VCaP (cell line): ENCODE measurements at regions not wholly inside any gene's neighbourhood (a gene's known extent, or its start where the extent isn't known, plus 50 kb on each side); places are given as distances from the start of the nearest gene placed in this dataset.
"Not testable (repeated sequence)": the region's sequence is repeated elsewhere in the genome, so short reads cannot be mapped to it uniquely, and the experiment has no call there.

ENCODE experiments used
- H3K27ac ChIP-seq: fragments of 450-650 bp; 2 replicates; pipeline ENCODE4 v1.5.1; 2017
- TF ChIP-seq, protein P1 (sequence below): fragments of 450-650 bp; conservative IDR thresholded peaks from 2 replicates; pipeline ENCODE4 v1.5.1; 2017; ENCODE audit warnings: mild to moderate bottlenecking, moderate library complexity

DNA sequence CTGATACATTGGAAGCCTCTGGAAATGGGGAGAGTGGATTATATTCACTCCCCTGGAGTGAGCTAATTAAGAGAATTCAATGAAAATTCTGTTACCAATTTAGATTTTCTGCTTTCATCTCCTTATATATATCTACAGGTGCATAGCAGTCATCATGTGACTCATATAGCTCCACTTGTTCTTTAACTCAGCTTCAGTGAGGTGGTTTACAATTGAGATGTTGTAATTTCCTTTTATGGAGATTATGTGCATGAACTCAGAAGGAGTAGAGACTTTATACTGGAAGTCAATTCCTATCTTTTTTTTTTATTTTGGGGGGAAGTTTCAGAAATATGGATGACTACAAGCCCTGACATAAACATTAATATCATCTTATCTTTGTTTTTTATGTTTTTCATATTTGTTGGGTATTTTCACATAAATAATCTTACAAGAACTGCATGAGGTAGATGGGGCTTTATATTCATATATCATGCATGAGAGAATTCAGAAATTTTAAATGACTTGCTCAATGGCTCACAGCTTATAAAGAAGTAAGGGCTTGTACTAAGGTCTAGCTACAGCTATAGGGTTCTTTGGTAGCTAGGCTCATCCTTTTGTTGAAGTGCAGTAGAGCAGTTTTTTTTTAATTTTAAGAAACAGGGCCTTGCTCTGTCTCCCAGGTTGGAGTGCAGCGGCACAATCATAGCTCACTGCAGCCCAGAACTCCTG, 92.3 kb upstream of the SCAF11 start:
- TF ChIP-seq, protein P1, sequence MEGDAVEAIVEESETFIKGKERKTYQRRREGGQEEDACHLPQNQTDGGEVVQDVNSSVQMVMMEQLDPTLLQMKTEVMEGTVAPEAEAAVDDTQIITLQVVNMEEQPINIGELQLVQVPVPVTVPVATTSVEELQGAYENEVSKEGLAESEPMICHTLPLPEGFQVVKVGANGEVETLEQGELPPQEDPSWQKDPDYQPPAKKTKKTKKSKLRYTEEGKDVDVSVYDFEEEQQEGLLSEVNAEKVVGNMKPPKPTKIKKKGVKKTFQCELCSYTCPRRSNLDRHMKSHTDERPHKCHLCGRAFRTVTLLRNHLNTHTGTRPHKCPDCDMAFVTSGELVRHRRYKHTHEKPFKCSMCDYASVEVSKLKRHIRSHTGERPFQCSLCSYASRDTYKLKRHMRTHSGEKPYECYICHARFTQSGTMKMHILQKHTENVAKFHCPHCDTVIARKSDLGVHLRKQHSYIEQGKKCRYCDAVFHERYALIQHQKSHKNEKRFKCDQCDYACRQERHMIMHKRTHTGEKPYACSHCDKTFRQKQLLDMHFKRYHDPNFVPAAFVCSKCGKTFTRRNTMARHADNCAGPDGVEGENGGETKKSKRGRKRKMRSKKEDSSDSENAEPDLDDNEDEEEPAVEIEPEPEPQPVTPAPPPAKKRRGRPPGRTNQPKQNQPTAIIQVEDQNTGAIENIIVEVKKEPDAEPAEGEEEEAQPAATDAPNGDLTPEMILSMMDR, result no peak

DNA sequence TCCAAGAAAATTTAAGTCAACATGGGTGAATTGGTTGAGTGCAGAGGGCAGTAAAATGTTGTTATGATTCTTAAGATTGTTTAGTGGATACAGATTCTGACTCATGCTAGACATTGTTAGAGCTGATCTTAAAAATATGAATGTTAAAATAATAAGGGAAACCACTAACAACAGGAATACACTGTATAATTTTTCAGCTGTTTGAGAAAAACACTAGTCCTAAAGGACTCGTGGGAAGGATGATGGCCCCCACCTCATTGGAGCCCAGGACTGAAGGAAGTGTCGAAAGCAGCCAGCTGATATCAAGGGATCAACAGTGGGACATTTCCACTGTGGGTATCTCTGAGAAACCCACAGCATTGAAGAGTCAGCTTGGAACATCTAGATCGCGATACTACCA, 82.9 kb upstream of the SCAF11 start:
- TF ChIP-seq, protein P1, result no peak

More for the DNA sequence above, 92.3 kb upstream of the SCAF11 start:
- H3K27ac ChIP-seq, result no peak overlapping the region

DNA sequence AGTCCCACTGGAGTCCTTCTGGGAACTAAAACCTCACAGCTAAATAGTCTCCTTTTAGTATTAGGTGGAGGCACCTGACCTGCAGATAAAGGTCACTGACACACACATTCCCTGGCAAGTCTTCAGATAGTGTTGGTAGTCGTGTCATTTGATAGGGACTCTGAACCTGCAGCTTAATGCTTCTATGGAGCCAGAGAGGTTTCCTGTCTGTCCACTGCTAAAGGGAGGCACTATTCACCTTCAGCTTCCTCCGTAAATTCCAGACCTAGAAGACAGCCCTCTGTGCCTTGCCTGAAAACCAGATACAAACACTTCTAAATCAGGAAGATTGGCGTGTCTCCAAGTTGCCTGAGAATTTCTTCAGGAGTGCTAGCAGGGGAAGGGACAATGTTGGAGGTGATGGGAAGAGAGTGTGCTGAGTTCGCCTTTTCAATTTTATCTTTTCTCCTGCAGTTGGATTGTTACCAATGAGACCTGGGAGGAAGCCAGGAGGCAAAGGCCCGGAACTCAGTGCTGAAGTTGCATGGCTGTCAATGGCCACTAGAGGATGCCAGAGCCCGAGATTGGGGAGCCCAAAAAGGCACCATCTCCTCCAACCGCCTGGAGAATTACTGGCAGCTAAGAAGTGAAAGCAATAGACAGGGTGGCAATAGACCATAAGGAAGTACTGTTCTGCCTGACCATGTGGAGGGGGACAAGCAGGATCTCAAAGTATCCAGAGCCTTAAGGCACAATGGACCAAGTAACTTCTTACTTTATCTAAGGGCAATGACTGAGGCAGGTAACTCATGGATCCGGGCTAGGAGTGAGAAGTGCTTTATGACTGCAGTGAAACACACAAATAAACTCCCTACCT, 81.6 kb upstream of the SCAF11 start:
- TF ChIP-seq, protein P1, result peak; percentile 100

More for the DNA sequence above, 82.9 kb upstream of the SCAF11 start:
- peak overlapping the region; percentile 70; the same call in 1 of the 2 replicates for H3K27ac ChIP-seq

DNA sequence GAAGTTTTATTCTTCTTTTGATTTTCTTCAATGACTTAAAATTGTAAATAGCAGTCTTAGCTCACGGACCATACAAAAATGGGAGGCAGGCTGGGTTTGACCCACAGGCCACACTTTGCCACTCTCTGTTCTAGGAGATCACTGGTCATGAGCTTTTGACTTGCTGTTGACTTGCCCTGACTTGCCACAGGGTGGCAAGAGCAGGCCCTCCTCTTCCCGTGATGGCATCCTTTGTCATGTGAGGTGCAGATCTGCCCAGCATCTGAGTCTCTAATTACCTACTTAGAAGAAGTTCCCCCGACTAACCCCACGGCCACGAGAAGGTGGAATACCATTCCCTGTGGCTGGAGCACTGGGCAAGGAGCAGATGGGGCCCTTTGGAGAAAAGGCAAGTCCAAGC, 81.0 kb upstream of the SCAF11 start:
- TF ChIP-seq, protein P1, result no peak
- peak overlapping the region; percentile 70 for H3K27ac ChIP-seq

More for the DNA sequence above, 81.6 kb upstream of the SCAF11 start:
- peak overlapping the region; percentile 70 for H3K27ac ChIP-seq

DNA sequence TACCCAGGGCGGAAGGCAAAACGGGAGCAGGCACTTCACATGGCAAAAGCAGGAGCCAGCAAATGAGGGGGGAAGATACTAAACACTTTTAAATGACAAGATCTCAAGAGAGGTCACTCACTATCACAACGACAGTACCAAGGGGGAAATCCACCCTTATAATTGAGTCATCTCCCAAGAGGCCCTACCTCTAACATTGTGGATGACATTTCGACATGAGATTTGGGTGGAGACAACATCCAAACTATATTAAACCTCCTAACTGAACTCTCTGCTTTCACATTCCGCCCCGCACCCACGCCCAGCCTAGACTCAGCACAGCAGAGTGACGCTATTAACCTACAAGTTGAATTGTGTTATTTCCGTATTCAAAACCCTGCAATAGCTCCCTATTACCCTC, 76.7 kb upstream of the SCAF11 start:
- TF ChIP-seq, protein P1, result no peak
- H3K27ac ChIP-seq, result no peak overlapping the region

DNA sequence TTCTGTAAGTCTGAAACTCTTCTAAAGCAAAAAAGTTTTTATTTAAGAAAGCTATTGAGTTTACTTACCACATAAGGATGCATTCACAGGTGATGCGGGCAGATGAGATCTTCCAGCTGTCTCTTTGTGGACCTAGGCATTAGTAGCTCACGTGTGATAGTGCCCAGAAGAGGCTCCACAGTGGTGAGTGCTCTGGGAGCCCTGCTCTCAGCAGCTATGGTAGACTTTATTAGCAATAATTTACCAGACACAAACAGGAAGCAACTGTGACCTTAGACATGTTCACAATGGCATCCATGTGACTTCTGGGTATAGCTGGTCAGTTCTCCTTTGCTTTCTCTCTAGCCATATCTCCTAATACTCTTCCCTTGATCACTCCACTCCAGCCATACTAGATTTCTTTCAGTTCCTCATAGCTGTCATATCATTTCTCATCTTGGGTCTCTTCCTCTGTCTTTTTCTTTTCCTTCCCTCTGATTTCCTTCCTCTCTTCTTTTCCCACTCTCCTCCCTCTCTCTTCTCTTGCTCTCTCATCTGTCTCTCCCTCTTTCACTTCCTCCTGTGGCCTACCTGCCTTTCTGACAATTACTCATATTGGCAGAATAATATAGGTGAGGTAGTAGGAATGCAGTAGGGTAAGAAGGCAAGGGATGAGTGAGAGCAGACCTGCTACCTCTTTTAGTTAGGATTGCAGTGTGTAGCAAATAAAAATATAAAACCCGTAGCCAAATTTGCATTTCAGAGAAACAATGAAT, 75.2 kb upstream of the SCAF11 start:
- TF ChIP-seq, protein P1, result no peak
- no peak overlapping the region for H3K27ac ChIP-seq

DNA sequence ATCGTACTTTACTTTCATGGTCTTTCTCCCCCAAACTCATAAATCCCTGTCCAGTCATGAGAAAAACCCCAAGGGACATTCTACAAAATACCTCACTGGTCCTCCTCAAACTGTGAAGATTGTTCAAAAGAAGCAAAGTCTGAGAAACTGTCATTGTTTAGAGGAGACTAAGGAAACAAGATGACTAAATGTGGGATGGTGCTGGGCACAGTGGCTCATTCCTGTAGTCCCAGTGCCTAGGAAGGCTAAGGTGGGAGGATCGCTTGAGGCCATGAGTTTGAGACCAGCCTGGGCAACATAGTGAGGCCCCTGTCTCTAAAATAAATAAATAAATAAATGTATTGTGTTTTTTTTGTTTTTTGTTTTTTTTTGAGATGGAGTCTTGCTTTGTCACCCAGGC, 74.2 kb upstream of the SCAF11 start:
- no peak overlapping the region for H3K27ac ChIP-seq
- TF ChIP-seq, protein P1, result no peak

DNA sequence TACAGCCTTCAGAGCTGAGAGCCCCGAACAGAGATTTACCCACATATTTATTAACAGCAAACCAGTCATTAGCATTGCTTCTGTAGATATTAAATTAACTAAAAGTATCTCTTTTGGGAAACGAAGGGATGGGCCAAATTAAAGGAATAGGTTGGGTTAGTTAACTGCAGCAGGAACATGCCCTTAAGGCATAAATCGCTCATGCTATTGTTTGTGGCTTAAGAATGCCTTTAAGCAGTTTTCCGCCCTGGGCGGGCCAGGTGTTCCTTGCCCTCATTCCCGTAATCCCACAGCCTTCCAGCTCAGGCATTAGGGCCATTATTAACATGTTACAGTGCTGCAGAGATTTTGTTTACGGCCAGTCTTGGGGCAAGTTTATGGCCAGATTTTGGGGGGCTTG, 68.3 kb upstream of the SCAF11 start:
- not testable (repeated sequence) for H3K27ac ChIP-seq
